HEK293 (cell line): ENCODE measurements at regions not wholly inside any gene's neighbourhood (a gene's known extent, or its start where the extent isn't known, plus 50 kb on each side); places are given as distances from the start of the nearest gene placed in this dataset.

Experiments used
- GLI2 ChIP-seq: fragments of 450-650 bp; formaldehyde crosslinking; IDR thresholded peaks from 2 replicates; pipeline ENCODE4; 2017; ENCODE audit warnings: missing biosample characterization, missing genetic modification characterization, low read depth, borderline replicate concordance
- GLIS1 ChIP-seq: fragments of 450-650 bp; formaldehyde crosslinking; IDR thresholded peaks from 2 replicates; pipeline ENCODE4 v1.5.1; 2016; ENCODE audit warnings: missing biosample characterization, missing genetic modification characterization
- HOXD13 ChIP-seq: sonication (generic); formaldehyde crosslinking; IDR thresholded peaks from 2 replicates; pipeline ENCODE4 v1.8.0; 2022; ENCODE audit warnings: missing genetic modification reagents, borderline replicate concordance
- SCRT2 ChIP-seq: fragments of 450-650 bp; formaldehyde crosslinking; IDR thresholded peaks from 2 replicates; pipeline ENCODE4 v1.5.1; 2016; ENCODE audit warnings: missing biosample characterization, missing genetic modification characterization
- ZBTB20 ChIP-seq: fragments of 450-650 bp; formaldehyde crosslinking; IDR thresholded peaks from 2 replicates; pipeline ENCODE4 v1.5.1; 2016; ENCODE audit warnings: missing biosample characterization, missing genetic modification characterization
- ZBTB7A ChIP-seq: fragments of 450-650 bp; formaldehyde crosslinking; IDR thresholded peaks from 2 replicates; pipeline ENCODE4 v1.5.1; 2016; ENCODE audit warnings: low read depth, missing biosample characterization, missing genetic modification characterization
- ZNF223 ChIP-seq: fragments of 450-650 bp; formaldehyde crosslinking; IDR thresholded peaks from 2 replicates; pipeline ENCODE4 v1.5.1; 2016; ENCODE audit warnings: missing biosample characterization, missing genetic modification characterization
- ZNF311 ChIP-seq: fragments of 450-650 bp; formaldehyde crosslinking; IDR thresholded peaks from 2 replicates; pipeline ENCODE4 v1.5.1; 2017; ENCODE audit warnings: missing biosample characterization, missing genetic modification characterization, borderline replicate concordance
- ZNF335 ChIP-seq: fragments of 450-650 bp; formaldehyde crosslinking; conservative IDR thresholded peaks from 2 replicates; pipeline ENCODE4 v1.5.1; 2016; ENCODE audit warnings: missing biosample characterization, missing genetic modification characterization
- ZNF341 ChIP-seq: fragments of 450-650 bp; formaldehyde crosslinking; IDR thresholded peaks from 2 replicates; pipeline ENCODE4; 2016; ENCODE audit warnings: low read depth, missing biosample characterization, missing genetic modification characterization
- ZNF37A ChIP-seq: fragments of 450-650 bp; IDR thresholded peaks from 2 replicates; pipeline ENCODE4 v1.5.1; 2018; ENCODE audit warnings: missing biosample characterization, missing genetic modification characterization
- ZNF530 ChIP-seq: fragments of 450-650 bp; formaldehyde crosslinking; IDR thresholded peaks from 2 replicates; pipeline ENCODE4 v1.5.1; 2016; ENCODE audit warnings: low read depth, missing biosample characterization, missing genetic modification characterization
- ZNF629 ChIP-seq: fragments of 450-650 bp; formaldehyde crosslinking; IDR thresholded peaks from 2 replicates; pipeline ENCODE4 v1.5.1; 2017; ENCODE audit warnings: missing biosample characterization, missing genetic modification characterization
- TF ChIP-seq, protein P1 (sequence below): fragments of 450-650 bp; formaldehyde crosslinking; IDR thresholded peaks from 2 replicates; pipeline ENCODE4 v1.5.1; 2016; ENCODE audit warnings: missing biosample characterization, missing genetic modification characterization
- TF ChIP-seq, protein P2 (sequence below): fragments of 450-650 bp; formaldehyde crosslinking; IDR thresholded peaks from 2 replicates; pipeline ENCODE4 v1.5.1; 2017; ENCODE audit warnings: missing biosample characterization, missing genetic modification characterization
- TF ChIP-seq, protein P3 (sequence below): IDR thresholded peaks from 2 replicates; pipeline ENCODE4 v1.6.1; 2011; ENCODE audit warnings: mild to moderate bottlenecking, low read depth, low read length, borderline replicate concordance
- TF ChIP-seq, protein P4 (sequence below): fragments of 450-650 bp; formaldehyde crosslinking; conservative IDR thresholded peaks from 2 replicates; pipeline ENCODE4 v1.5.1; 2016; ENCODE audit warnings: low read depth, missing biosample characterization, missing genetic modification characterization
- TF ChIP-seq, protein P5 (sequence below): sonication (generic); formaldehyde crosslinking; IDR thresholded peaks from 2 replicates; pipeline ENCODE4 v1.8.1; 2022; ENCODE audit warnings: mild to moderate bottlenecking, moderate library complexity, missing genetic modification reagents

DNA sequence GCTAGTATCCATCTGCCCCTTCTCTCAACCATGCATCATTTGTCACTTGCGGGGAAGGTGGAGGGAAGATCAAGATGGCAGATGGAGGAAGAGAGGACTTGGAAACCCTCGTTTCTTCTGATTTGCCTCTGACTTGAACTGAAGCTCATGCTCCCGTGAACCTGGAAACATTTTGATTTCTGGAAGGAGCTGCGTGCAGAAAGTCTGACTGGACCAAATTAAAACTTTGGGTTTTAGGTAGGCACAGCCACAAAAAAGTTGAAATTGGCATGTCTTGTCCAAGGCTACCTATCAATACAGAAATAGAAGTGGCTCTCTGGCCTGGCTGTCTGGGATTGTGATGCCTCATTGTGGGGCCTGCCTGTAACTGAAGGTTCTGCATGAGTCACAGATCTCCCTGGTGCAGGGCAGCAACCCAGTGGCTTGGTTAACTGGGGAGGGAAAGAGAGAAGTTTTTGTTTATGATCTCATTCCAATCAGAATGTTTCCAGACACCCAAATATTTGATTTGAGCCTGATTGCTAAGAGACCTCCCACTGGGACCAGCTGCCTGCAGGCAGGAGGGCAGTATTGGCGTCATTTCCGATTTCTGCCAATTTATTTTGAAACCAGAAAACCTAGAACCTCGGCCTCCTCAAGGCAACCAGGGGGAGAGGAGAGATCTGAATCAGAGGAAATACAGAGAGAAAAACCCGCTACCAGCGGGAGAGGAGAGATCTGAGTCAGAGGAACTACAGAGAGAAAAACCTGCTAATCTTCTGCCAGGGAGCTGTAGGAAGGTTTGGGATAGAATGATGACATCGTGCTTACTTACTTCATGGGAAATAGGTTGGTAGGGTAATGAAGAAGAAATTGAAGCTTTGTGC lies 363.6 kb downstream of the ANKRD30A start (continued):
- no peak for TF ChIP-seq GLI2 (tag by site-specific recombination)
- TF ChIP-seq ZNF530 (tag by site-specific recombination): no peak
- TF ChIP-seq, protein P1, sequence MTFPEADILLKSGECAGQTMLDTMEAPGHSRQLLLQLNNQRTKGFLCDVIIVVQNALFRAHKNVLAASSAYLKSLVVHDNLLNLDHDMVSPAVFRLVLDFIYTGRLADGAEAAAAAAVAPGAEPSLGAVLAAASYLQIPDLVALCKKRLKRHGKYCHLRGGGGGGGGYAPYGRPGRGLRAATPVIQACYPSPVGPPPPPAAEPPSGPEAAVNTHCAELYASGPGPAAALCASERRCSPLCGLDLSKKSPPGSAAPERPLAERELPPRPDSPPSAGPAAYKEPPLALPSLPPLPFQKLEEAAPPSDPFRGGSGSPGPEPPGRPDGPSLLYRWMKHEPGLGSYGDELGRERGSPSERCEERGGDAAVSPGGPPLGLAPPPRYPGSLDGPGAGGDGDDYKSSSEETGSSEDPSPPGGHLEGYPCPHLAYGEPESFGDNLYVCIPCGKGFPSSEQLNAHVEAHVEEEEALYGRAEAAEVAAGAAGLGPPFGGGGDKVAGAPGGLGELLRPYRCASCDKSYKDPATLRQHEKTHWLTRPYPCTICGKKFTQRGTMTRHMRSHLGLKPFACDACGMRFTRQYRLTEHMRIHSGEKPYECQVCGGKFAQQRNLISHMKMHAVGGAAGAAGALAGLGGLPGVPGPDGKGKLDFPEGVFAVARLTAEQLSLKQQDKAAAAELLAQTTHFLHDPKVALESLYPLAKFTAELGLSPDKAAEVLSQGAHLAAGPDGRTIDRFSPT: 0 out of 2 replicates have a peak, but pooled peaks have one; percentile 27
- TF ChIP-seq, protein P2, sequence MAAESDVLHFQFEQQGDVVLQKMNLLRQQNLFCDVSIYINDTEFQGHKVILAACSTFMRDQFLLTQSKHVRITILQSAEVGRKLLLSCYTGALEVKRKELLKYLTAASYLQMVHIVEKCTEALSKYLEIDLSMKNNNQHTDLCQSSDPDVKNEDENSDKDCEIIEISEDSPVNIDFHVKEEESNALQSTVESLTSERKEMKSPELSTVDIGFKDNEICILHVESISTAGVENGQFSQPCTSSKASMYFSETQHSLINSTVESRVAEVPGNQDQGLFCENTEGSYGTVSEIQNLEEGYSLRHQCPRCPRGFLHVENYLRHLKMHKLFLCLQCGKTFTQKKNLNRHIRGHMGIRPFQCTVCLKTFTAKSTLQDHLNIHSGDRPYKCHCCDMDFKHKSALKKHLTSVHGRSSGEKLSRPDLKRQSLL (tag by site-specific recombination): no peak
- TF ChIP-seq ZNF335: no peak
- no peak for TF ChIP-seq ZNF311 (tag by site-specific recombination)
- TF ChIP-seq, protein P3, sequence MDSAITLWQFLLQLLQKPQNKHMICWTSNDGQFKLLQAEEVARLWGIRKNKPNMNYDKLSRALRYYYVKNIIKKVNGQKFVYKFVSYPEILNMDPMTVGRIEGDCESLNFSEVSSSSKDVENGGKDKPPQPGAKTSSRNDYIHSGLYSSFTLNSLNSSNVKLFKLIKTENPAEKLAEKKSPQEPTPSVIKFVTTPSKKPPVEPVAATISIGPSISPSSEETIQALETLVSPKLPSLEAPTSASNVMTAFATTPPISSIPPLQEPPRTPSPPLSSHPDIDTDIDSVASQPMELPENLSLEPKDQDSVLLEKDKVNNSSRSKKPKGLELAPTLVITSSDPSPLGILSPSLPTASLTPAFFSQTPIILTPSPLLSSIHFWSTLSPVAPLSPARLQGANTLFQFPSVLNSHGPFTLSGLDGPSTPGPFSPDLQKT: no peak
- TF ChIP-seq GLIS1 (tag by site-specific recombination): peak; percentile 30
- no peak for TF ChIP-seq ZNF223 (tag by site-specific recombination)
- TF ChIP-seq SCRT2: no peak
- TF ChIP-seq ZNF37A (tag by site-specific recombination): no peak
- TF ChIP-seq, protein P4, sequence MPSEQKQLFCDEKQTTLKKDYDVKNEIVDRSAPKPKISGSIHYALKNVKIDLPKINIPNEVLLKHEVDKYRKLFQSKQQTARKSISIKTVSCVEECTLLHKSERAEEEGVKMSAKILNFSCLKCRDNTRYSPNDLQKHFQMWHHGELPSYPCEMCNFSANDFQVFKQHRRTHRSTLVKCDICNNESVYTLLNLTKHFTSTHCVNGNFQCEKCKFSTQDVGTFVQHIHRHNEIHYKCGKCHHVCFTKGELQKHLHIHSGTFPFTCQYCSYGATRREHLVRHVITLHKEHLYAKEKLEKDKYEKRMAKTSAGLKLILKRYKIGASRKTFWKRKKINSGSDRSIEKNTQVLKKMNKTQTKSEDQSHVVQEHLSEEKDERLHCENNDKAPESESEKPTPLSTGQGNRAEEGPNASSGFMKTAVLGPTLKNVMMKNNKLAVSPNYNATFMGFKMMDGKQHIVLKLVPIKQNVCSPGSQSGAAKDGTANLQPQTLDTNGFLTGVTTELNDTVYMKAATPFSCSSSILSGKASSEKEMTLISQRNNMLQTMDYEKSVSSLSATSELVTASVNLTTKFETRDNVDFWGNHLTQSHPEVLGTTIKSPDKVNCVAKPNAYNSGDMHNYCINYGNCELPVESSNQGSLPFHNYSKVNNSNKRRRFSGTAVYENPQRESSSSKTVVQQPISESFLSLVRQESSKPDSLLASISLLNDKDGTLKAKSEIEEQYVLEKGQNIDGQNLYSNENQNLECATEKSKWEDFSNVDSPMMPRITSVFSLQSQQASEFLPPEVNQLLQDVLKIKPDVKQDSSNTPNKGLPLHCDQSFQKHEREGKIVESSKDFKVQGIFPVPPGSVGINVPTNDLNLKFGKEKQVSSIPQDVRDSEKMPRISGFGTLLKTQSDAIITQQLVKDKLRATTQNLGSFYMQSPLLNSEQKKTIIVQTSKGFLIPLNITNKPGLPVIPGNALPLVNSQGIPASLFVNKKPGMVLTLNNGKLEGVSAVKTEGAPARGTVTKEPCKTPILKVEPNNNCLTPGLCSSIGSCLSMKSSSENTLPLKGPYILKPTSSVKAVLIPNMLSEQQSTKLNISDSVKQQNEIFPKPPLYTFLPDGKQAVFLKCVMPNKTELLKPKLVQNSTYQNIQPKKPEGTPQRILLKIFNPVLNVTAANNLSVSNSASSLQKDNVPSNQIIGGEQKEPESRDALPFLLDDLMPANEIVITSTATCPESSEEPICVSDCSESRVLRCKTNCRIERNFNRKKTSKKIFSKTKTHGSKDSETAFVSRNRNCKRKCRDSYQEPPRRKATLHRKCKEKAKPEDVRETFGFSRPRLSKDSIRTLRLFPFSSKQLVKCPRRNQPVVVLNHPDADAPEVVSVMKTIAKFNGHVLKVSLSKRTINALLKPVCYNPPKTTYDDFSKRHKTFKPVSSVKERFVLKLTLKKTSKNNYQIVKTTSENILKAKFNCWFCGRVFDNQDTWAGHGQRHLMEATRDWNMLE: no peak
- TF ChIP-seq ZBTB7A (tag by site-specific recombination): no peak
- TF ChIP-seq ZBTB20 (tag by site-specific recombination): no peak
- TF ChIP-seq HOXD13 (CRISPR knock-in tag): no peak
- TF ChIP-seq ZNF341 (tag by site-specific recombination): no peak
- TF ChIP-seq, protein P5, sequence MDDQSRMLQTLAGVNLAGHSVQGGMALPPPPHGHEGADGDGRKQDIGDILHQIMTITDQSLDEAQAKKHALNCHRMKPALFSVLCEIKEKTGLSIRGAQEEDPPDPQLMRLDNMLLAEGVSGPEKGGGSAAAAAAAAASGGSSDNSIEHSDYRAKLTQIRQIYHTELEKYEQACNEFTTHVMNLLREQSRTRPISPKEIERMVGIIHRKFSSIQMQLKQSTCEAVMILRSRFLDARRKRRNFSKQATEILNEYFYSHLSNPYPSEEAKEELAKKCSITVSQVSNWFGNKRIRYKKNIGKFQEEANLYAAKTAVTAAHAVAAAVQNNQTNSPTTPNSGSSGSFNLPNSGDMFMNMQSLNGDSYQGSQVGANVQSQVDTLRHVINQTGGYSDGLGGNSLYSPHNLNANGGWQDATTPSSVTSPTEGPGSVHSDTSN: no peak
- peak; percentile 49 for TF ChIP-seq ZNF629
